Ecto neural progenitor cell (in vitro differentiated cells): ENCODE measurements at regions not wholly inside any gene's neighbourhood (a gene's known extent, or its start where the extent isn't known, plus 50 kb on each side); places are given as distances from the start of the nearest gene placed in this dataset.
"Not testable (repeated sequence)": the region's sequence is repeated elsewhere in the genome, so short reads cannot be mapped to it uniquely, and the experiment has no call there.

ENCODE experiments used
- DNase-seq: peaks from one replicate; pipeline ENCODE4 v3.0.0-alpha.2; 2018; ENCODE audit warnings: low spot score

GRCh38 chr6:163768905-163769304 is 354.4 kb downstream of the QKI start:
- DNase-seq = no peak

GRCh38 chr6:163766936-163767335 is 352.4 kb downstream of the QKI start:
- no peak for DNase-seq

GRCh38 chr6:163765335-163765734 is 350.8 kb downstream of the QKI start:
- no peak for DNase-seq

GRCh38 chr6:163764565-163764964 is 350.0 kb downstream of the QKI start:
- DNase-seq = no peak

GRCh38 chr6:163761481-163761880 is 347.0 kb downstream of the QKI start:
- no peak for DNase-seq

- DNase-seq = no peak
These were observed 346.3 kb downstream of the QKI start for GRCh38 chr6:163760860-163761259.

- no peak for DNase-seq
These were observed 345.0 kb downstream of the QKI start for GRCh38 chr6:163759542-163759941.

GRCh38 chr6:163757520-163757919 is 343.0 kb downstream of the QKI start:
- DNase-seq = no peak

GRCh38 chr6:163756079-163756478 is 341.6 kb downstream of the QKI start:
- no peak for DNase-seq

GRCh38 chr6:163754866-163755265 is 340.3 kb downstream of the QKI start:
- no peak for DNase-seq

- no peak for DNase-seq
These were observed 338.9 kb downstream of the QKI start for GRCh38 chr6:163753430-163753829.

GRCh38 chr6:163752446-163752845 is 337.9 kb downstream of the QKI start:
- DNase-seq = no peak

- DNase-seq = no peak
These were observed 336.6 kb downstream of the QKI start for GRCh38 chr6:163751032-163751525.

GRCh38 chr6:163750431-163751031 is 336.0 kb downstream of the QKI start:
- DNase-seq = no peak

- no peak for DNase-seq
These were observed 334.4 kb downstream of the QKI start for GRCh38 chr6:163748886-163749285.

- no peak for DNase-seq
These were observed 333.5 kb downstream of the QKI start for GRCh38 chr6:163748036-163748435.

- not testable (repeated sequence) for DNase-seq
These were observed 332.5 kb downstream of the QKI start for GRCh38 chr6:163747058-163747457.

GRCh38 chr6:163745536-163746400 is 331.2 kb downstream of the QKI start:
- DNase-seq = no peak

- no peak for DNase-seq
These were observed 329.9 kb downstream of the QKI start for GRCh38 chr6:163744256-163744925.

GRCh38 chr6:163743796-163744195 is 329.3 kb downstream of the QKI start:
- no peak for DNase-seq

GRCh38 chr6:163741743-163742363 is 327.3 kb downstream of the QKI start:
- DNase-seq = no peak

- DNase-seq = no peak
These were observed 326.8 kb downstream of the QKI start for GRCh38 chr6:163741342-163741741.
